IMR-90 (cell line): ENCODE measurements at regions not wholly inside any gene's neighbourhood (a gene's known extent, or its start where the extent isn't known, plus 50 kb on each side); places are given as distances from the start of the nearest gene placed in this dataset.

Source experiments
- ATAC-seq: fragments of 200-7000 bp; cut with Tn5 transposase; 2 replicates; pipeline ENCODE4 v1.9.1; 2020; ENCODE audit warnings: low read depth, mild to moderate bottlenecking, moderate library complexity
- BruUV-seq: library from RNA; stranded (reverse); fragments of 400-500 nt; replicated peaks from 2 replicates; lab custom pipeline; 2021; lab: Mats Ljungman, UMichigan
- CTCF ChIA-PET: fragments of 300-600 bp; formaldehyde crosslinking; extraction: SDS; loops from one replicate; lab custom pipeline; 2021; ENCODE audit warnings: antibody characterized with exemption; lab: Yijun Ruan, JAX
- POLR2A ChIA-PET: fragments of 300-600 bp; sonication (Branson Sonifier 250); formaldehyde crosslinking; loops from one replicate; lab custom pipeline; 2022; ENCODE audit warnings: antibody characterized with exemption; ENCODE audit not compliant: unreplicated experiment; lab: Charles Lee
- DNase-seq: peaks from one replicate; pipeline ENCODE4 v3.0.0; 2013
- H2AFZ ChIP-seq: replicated peaks from 2 replicates; pipeline ENCODE3; 2013; ENCODE audit warnings: low read length, mild to moderate bottlenecking; ENCODE audit not compliant: poor library complexity
- H2AK5ac ChIP-seq: 2 replicates; pipeline ENCODE4 v1.6.1; 2013; ENCODE audit warnings: low read depth, low read length, inconsistent platforms
- H2AK9ac ChIP-seq: replicated peaks from 2 replicates; pipeline ENCODE3; 2013; ENCODE audit warnings: mild to moderate bottlenecking, low read depth, low read length, moderate library complexity; ENCODE audit not compliant: poor library complexity
- H2BK120ac ChIP-seq: 2 replicates; pipeline ENCODE4 v1.6.1; 2013; ENCODE audit warnings: low read depth, low read length, inconsistent platforms
- H2BK15ac ChIP-seq: 3 replicates; pipeline ENCODE4 v1.6.1; 2013; ENCODE audit warnings: low read depth, low read length, inconsistent platforms
- H2BK20ac ChIP-seq: 2 replicates; pipeline ENCODE4 v1.6.1; 2013; ENCODE audit warnings: low read depth, mild to moderate bottlenecking, inconsistent platforms, low read length, moderate library complexity
- H2BK5ac ChIP-seq: 2 replicates; pipeline ENCODE4 v1.6.1; 2013; ENCODE audit warnings: mild to moderate bottlenecking, low read depth, low read length, inconsistent platforms; ENCODE audit not compliant: poor library complexity, severe bottlenecking
- H3K14ac ChIP-seq: replicated peaks from 2 replicates; pipeline ENCODE4 v1.6.1; 2013; ENCODE audit warnings: low read depth, low read length, inconsistent platforms
- H3K18ac ChIP-seq: 2 replicates; pipeline ENCODE4 v1.6.1; 2013; ENCODE audit warnings: low read depth, low read length, control low read depth
- H3K23ac ChIP-seq: 2 replicates; pipeline ENCODE4 v1.6.1; 2013; ENCODE audit warnings: low read depth, low read length, inconsistent platforms
- H3K27ac ChIP-seq: 2 replicates; pipeline ENCODE4 v1.5.1; 2013; ENCODE audit warnings: mild to moderate bottlenecking, control low read depth, low read length; ENCODE audit not compliant: insufficient read depth
- H3K27me3 ChIP-seq: 2 replicates; pipeline ENCODE4 v1.6.1; 2013; ENCODE audit warnings: low read length; ENCODE audit not compliant: control insufficient read depth, insufficient read depth
- H3K36me3 ChIP-seq: 2 replicates; pipeline ENCODE4 v1.6.1; 2013; ENCODE audit warnings: low read length, mixed read lengths; ENCODE audit not compliant: control insufficient read depth, insufficient read depth
- H3K4ac ChIP-seq: 2 replicates; pipeline ENCODE4 v1.6.1; 2013; ENCODE audit warnings: low read depth, low read length, inconsistent platforms
- H3K4me1 ChIP-seq: 2 replicates; pipeline ENCODE4 v1.6.1; 2013; ENCODE audit warnings: low read length, mixed read lengths; ENCODE audit not compliant: control insufficient read depth, insufficient read depth
- H3K4me2 ChIP-seq: 2 replicates; pipeline ENCODE4 v1.6.1; 2013; ENCODE audit warnings: low read depth, mild to moderate bottlenecking, control low read depth, low read length, moderate library complexity
- H3K4me3 ChIP-seq: 2 replicates; pipeline ENCODE4 v1.5.1; 2013; ENCODE audit warnings: low read depth, mild to moderate bottlenecking, control low read depth, low read length, moderate library complexity; ENCODE audit not compliant: insufficient read depth
- H3K56ac ChIP-seq: 2 replicates; pipeline ENCODE4 v1.6.1; 2013; ENCODE audit warnings: low read length, inconsistent platforms; ENCODE audit not compliant: insufficient read depth; ENCODE audit errors: extremely low read depth
- H3K79me1 ChIP-seq, 2 experiments: 2 replicates each; pipeline ENCODE4 v1.6.1; 2013; ENCODE audit warnings: low read length in 2 of 2, inconsistent platforms in 1 of 2, low read depth in 1 of 2
- H3K9ac ChIP-seq: 2 replicates; pipeline ENCODE4 v1.6.1; 2013; ENCODE audit warnings: low read depth, low read length, control low read depth
- H3K9me1 ChIP-seq: 2 replicates; pipeline ENCODE4 v1.6.1; 2013; ENCODE audit warnings: low read length, inconsistent platforms; ENCODE audit not compliant: insufficient read depth
- H3K9me3 ChIP-seq: 2 replicates; pipeline ENCODE4 v1.6.1; 2013; ENCODE audit warnings: low read length; ENCODE audit not compliant: control insufficient read depth, insufficient read depth
- H4K20me1 ChIP-seq: 2 replicates; pipeline ENCODE4 v1.6.1; 2013; ENCODE audit warnings: low read length, inconsistent platforms; ENCODE audit not compliant: insufficient read depth
- H4K5ac ChIP-seq: 2 replicates; pipeline ENCODE4 v1.6.1; 2013; ENCODE audit warnings: mild to moderate bottlenecking, low read depth, low read length, control low read depth
- H4K8ac ChIP-seq, 2 experiments: 2 replicates each; pipeline ENCODE4 v1.6.1; 2013; ENCODE audit warnings: low read depth in 2 of 2, low read length in 2 of 2, control low read depth in 1 of 2, inconsistent platforms in 1 of 2
- H4K91ac ChIP-seq: 2 replicates; pipeline ENCODE4 v1.6.1; 2013; ENCODE audit warnings: low read depth, low read length, inconsistent platforms; ENCODE audit not compliant: insufficient read depth
- RCOR1 ChIP-seq: IDR thresholded peaks from 2 replicates; pipeline ENCODE4 v1.6.1; 2012; ENCODE audit warnings: mild to moderate bottlenecking, low read length, improper control_type of control experiment; ENCODE audit not compliant: insufficient replicate concordance
- RFX5 ChIP-seq: IDR thresholded peaks from 2 replicates; pipeline ENCODE4 v1.8.0; 2012; ENCODE audit warnings: low read depth, mild to moderate bottlenecking, low read length, moderate library complexity
- WGBS, 2 experiments: methylation state at CpG; one replicate each; pipeline versions ENCODE4 v1.1.5 to v1.1.7; 2013; ENCODE audit warnings: missing lambda C conversion rate in 2 of 2; ENCODE audit not compliant: insufficient read length in 1 of 2; ENCODE audit errors: extremely low coverage in 2 of 2; 5-methylcytosine and 5-hydroxymethylcytosine counted together
- dilution Hi-C: fragments of 300-500 bp; cut with HindIII; formaldehyde crosslinking; loops from one replicate; pipeline ENCODE4 v1.14.3; 2018; ENCODE audit warnings: low sequenced_read_pairs; ENCODE audit not compliant: unreplicated experiment
- in situ Hi-C: fragments of 300-500 bp; cut with MboI; formaldehyde crosslinking; loops from 3 replicates; pipeline ENCODE4 v1.14.3; 2019; ENCODE audit warnings: low sequenced_read_pairs, inconsistent platforms, mixed read lengths
- intact Hi-C: fragments of 100-400 bp; cut with micrococcal nuclease; formaldehyde crosslinking; loops from 2 replicates; pipeline ENCODE4 v1.10.0; 2022

DNA sequence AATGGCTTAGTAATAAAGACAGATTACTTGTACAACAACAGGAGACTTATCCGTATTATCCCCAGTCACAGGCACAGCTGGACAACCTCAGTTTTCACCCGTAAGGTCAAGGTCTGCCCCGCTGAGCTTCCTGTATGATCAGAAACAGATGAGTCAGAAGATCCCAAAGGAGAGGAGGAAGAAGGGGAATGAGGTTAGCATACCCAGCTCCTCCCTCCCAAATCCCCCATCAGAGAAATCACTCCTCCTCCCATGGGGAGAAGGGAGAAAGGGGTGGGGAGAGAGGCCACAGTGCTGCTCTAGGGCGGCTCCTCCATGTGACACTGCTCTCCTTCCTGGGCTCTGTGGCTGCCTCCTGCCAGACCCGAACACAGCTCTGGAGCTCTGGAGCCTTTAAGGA lies 53.8 kb upstream of the SPTBN1 start:
- no peak overlapping the region for H2AK5ac ChIP-seq
- intact Hi-C loops, result no loop called here
- H2AK9ac ChIP-seq, result no peak overlapping the region
- peak; percentile 95 for ATAC-seq
- H3K9ac ChIP-seq, result no peak overlapping the region
- TF ChIP-seq RCOR1 (no peak), RFX5 (peak; percentile 43; the same call in 1 of the 2 replicates)
- peak overlapping the region in 1 of 2 experiments; percentile 71; a peak in 1 of 4 replicates for H4K8ac ChIP-seq
- H3K4me1 ChIP-seq, result peaks cover 15% of the 10 kb centered on the region
- no peak overlapping the region for H3K56ac ChIP-seq
- peak overlapping the region; percentile 81; the same call in 1 of the 3 replicates for H2BK15ac ChIP-seq
- peak overlapping the region; percentile 84 for H2BK120ac ChIP-seq
- H2BK5ac ChIP-seq, result no peak overlapping the region
- peak; percentile 82 for DNase-seq
- POLR2A ChIA-PET, result no interaction called here
- H2BK20ac ChIP-seq, result peak overlapping the region; percentile 93
- H3K36me3 ChIP-seq, result no peaks in the 10 kb centered on the region
- no peaks in the 10 kb centered on the region for H3K9me3 ChIP-seq
- no peak overlapping the region; the same call in 1 of the 2 replicates for H3K23ac ChIP-seq
- in situ Hi-C loops, result no loop called here
- peak overlapping the region; percentile 88; the same call in 1 of the 2 replicates for H3K14ac ChIP-seq
- CTCF ChIA-PET, result interaction anchor here (1.4 kb wide), 1 partner anchor 66 kb away, joined by 4 read pairs; no protein-coding TSS in a partner anchor
- BruUV-seq, result no TSS peak
- no peak overlapping the region for H3K4me3 ChIP-seq
- H3K27me3 ChIP-seq, result no peaks in the 10 kb centered on the region
- peak overlapping the region; percentile 52; the same call in 1 of the 2 replicates for H3K18ac ChIP-seq
- peak overlapping the region; percentile 40; the same call in 1 of the 2 replicates for H4K5ac ChIP-seq
- WGBS, 2 experiments, result no CpG with 5 or more reads among the region's 5 CpGs
- H3K9me1 ChIP-seq, result no peaks in the 10 kb centered on the region
- H4K20me1 ChIP-seq, result no peaks in the 10 kb centered on the region
- no peaks in the 10 kb centered on the region for H3K79me1 ChIP-seq
- H3K4ac ChIP-seq, result peak overlapping the region; percentile 68; the same call in 1 of the 2 replicates
- H3K4me2 ChIP-seq, result no peak overlapping the region; the same call in 1 of the 2 replicates
- peak overlapping the region; percentile 29 for H4K91ac ChIP-seq
- peak overlapping the region; percentile 39; the same call in 1 of the 2 replicates for H3K27ac ChIP-seq
- H2AFZ ChIP-seq, result peak overlapping the region; percentile 68
- dilution Hi-C loops, result no loop called here
